NB4 (cell line): ENCODE measurements at regions not wholly inside any gene's neighbourhood (a gene's known extent, or its start where the extent isn't known, plus 50 kb on each side); places are given as distances from the start of the nearest gene placed in this dataset.

ENCODE experiments used
- MYC ChIP-seq: IDR thresholded peaks from 2 replicates; pipeline ENCODE4 v1.6.1; 2011; ENCODE audit warnings: low read depth, low read length
- POLR2A ChIP-seq: IDR thresholded peaks from 2 replicates; pipeline ENCODE4 v1.6.1; 2011; ENCODE audit warnings: mild to moderate bottlenecking; ENCODE audit not compliant: insufficient read length; ENCODE audit errors: extremely low read depth
- TF ChIP-seq, protein P1 (sequence below): IDR thresholded peaks from one replicate; pipeline ENCODE4 v1.5.1; 2012; ENCODE audit warnings: low read depth, low read length
- TF ChIP-seq, protein P2 (sequence below): IDR thresholded peaks from 2 replicates; pipeline ENCODE4 v1.6.1; 2011; ENCODE audit warnings: low read depth, low read length

DNA sequence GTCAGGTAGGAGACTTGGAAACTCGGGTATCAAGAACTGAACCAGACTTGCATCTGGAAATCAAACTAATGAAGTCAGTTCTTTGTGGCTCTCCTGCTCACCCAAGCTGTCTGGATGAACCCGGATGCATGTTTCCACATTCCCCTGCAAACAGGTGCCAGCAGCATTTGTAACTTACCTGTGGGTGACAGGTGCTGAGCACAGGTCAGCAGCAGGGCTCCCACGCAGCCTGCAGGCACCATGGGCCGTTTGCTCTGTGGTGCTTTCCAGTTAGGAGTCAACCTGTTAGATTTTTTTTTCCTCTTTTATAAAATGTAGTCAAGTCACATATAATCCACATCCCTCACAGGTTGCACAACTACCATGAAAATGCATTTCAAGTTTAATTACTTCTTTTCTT lies 385.6 kb upstream of the ADGRL3 start:
- TF ChIP-seq, protein P1, sequence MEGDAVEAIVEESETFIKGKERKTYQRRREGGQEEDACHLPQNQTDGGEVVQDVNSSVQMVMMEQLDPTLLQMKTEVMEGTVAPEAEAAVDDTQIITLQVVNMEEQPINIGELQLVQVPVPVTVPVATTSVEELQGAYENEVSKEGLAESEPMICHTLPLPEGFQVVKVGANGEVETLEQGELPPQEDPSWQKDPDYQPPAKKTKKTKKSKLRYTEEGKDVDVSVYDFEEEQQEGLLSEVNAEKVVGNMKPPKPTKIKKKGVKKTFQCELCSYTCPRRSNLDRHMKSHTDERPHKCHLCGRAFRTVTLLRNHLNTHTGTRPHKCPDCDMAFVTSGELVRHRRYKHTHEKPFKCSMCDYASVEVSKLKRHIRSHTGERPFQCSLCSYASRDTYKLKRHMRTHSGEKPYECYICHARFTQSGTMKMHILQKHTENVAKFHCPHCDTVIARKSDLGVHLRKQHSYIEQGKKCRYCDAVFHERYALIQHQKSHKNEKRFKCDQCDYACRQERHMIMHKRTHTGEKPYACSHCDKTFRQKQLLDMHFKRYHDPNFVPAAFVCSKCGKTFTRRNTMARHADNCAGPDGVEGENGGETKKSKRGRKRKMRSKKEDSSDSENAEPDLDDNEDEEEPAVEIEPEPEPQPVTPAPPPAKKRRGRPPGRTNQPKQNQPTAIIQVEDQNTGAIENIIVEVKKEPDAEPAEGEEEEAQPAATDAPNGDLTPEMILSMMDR = no peak
- TF ChIP-seq POLR2A (no peak), MYC (no peak)
- TF ChIP-seq, protein P2, sequence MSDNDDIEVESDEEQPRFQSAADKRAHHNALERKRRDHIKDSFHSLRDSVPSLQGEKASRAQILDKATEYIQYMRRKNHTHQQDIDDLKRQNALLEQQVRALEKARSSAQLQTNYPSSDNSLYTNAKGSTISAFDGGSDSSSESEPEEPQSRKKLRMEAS = no peak
